Stimulated activated CD4-positive, alpha-beta T cell treated with anti-CD3 and anti-CD28 coated beads, Interleukin-15, amount 100 ng/mL, for 48 hours (primary cell): ENCODE measurements at regions not wholly inside any gene's neighbourhood (a gene's known extent, or its start where the extent isn't known, plus 50 kb on each side); places are given as distances from the start of the nearest gene placed in this dataset.
A peak's percentile ranks its signal among the peaks of the same experiment; 100 is the strongest.

Source experiments
- DNase-seq, 2 donors: peaks; one replicate each; pipeline ENCODE4 v3.0.0-alpha.2; 2020; ENCODE audit warnings: low read depth in 2 of 2

- no peak for DNase-seq
Measured at GRCh38 chr12:19710811-19711793, 271.8 kb downstream of the AEBP2 start.

GRCh38 chr12:19712041-19712440, 272.7 kb downstream of the AEBP2 start:
- no peak for DNase-seq

DNA sequence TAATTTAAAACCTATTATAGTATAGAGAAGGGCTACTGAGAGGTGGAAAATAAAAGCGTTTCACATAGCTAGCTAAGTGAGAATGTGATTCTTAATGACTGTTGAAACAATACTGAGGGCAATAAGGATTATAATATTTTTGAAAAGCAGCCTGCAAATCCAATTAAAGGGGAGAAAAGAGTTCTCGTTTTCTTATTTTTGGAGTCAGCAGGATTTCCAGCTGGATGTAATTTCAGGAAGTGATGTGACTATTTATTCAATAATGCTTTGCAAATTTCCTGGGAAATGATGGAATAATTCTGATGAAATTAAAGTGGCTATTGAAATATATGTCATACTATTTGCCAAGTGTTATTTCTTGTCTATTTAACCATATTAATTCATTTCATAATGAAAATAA, 279.1 kb downstream of the AEBP2 start:
- DNase-seq = no peak

- DNase-seq = no peak
Measured at GRCh38 chr12:19719672-19720071, 280.4 kb downstream of the AEBP2 start.

- no peak for DNase-seq
Measured at GRCh38 chr12:19726122-19726521, 286.8 kb downstream of the AEBP2 start.

GRCh38 chr12:19726592-19726991, 287.3 kb downstream of the AEBP2 start:
- no peak for DNase-seq

DNA sequence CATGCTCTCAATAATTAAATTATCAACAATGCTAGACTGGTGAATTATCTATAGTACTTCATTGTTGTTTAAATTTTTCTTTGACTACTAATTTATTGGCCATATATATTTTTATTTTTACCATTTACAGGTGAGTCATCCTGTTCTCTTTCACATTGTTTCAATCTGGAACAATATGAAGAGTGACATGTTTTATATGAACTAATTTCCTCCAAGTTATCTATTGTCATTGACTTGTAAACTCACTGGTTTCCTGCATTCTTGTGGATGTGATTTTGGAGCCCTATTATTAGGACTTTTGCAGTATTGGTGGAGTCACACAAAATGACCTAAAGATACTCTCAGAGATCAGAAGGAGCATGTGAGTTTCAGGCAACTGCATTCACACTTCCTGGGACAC, 297.7 kb downstream of the AEBP2 start:
- no peak for DNase-seq

- peak in 1 of 2 donors; percentile 5 for DNase-seq
Measured at GRCh38 chr12:19739195-19739776, 300.0 kb downstream of the AEBP2 start.

- DNase-seq = no peak
Measured at GRCh38 chr12:19740472-19741131, 301.3 kb downstream of the AEBP2 start.

DNA sequence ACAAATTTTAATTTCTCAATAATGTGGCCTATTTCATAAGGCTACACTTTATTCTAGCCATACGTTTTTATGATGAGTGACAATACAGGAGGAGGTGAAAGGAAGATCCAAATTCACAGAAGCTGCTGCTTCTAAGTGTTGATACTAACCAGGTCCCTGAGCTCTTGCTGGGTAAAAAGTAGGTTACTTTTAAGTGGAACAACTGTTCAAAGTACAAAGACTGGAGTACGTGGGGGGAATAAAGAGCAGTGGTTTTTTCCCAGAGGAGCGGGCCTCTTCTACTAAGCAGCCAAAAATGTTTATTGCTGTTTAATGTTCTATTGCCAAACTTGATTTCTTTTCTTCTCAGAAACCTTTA, 301.8 kb downstream of the AEBP2 start:
- no peak for DNase-seq

DNA sequence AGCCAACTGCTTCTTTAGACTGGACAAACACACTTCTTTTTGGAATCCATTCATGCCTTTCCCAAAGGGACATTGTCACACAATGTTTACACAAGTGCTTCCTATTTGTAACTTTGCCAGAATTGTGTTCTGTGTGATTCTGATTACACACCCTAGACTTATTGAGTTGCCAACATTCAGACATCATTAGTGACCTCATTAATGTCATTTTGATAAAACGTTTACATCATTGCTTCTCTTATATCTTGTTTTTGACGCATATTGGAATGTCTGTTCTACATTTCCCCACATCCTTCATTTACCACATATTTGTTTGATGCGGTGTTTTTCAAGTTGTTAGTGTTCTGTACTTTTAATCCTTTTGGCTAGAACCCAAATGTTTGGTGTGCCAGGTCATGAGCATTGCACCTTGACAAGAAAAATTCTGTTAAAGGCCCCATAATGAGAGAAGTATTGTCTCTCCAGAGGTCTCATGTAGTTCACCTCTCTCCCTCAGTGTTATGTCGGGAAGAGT, 305.5 kb downstream of the AEBP2 start:
- DNase-seq = no peak

GRCh38 chr12:19746471-19746870, 307.2 kb downstream of the AEBP2 start:
- DNase-seq = no peak

- no peak for DNase-seq
Measured at GRCh38 chr12:19749906-19750574, 310.7 kb downstream of the AEBP2 start.

- no peak for DNase-seq
Measured at GRCh38 chr12:19751078-19751477, 311.8 kb downstream of the AEBP2 start.

DNA sequence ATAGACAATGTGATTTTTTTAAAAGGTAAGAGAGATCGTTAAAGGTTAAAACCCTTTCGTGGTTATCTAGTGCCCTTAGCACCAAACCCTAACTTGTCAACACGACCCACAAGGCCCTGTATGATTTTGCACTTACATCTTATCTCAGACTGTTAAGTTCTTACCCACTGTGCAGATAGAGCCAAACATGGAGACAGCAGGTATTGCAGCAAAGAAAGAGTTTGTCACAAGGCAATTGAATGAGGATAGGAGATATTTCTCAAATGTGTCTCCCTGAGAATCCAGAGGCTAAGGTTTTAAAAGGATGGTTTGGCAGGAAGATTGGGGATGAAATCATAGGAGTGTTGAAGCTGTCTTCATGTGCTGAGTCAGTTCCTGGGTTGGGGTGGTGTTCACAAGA, 313.4 kb downstream of the AEBP2 start:
- DNase-seq = no peak

- DNase-seq = no peak
Measured at GRCh38 chr12:19755136-19755535, 315.8 kb downstream of the AEBP2 start.

GRCh38 chr12:19757317-19757877, 318.1 kb downstream of the AEBP2 start:
- DNase-seq = no peak

- no peak for DNase-seq
Measured at GRCh38 chr12:19759227-19759626, 319.9 kb downstream of the AEBP2 start.

- DNase-seq = no peak
Measured at GRCh38 chr12:19760611-19761010, 321.3 kb downstream of the AEBP2 start.

- no peak for DNase-seq
Measured at GRCh38 chr12:19761463-19761862, 322.2 kb downstream of the AEBP2 start.

- no peak for DNase-seq
Measured at GRCh38 chr12:19763488-19763887, 324.2 kb downstream of the AEBP2 start.

- no peak for DNase-seq
Measured at GRCh38 chr12:19764408-19764807, 325.1 kb downstream of the AEBP2 start.
